ENCODE measurements at regions not wholly inside any gene's neighbourhood (a gene's known extent, or its start where the extent isn't known, plus 50 kb on each side); places are given as distances from the start of the nearest gene placed in this dataset.

GRCh38 chr6:156700440-156701057, 76.6 kb upstream of the ARID1B start:
- H3K4me2 ChIP-seq (ENCODE audit: control insufficient read depth, extremely low read depth, insufficient read depth, low read depth, low read length), result no peak overlapping the region
- dilution Hi-C loops (cut with MboI; ENCODE audit: extremely low pct_ligation_motif_present, low sequenced_read_pairs), result no loop called here
- TF ChIP-seq EZH2 (IDR thresholded peaks at IDR 0.05; ENCODE audit: low read length), result no peak
- TF ChIP-seq, protein P1, sequence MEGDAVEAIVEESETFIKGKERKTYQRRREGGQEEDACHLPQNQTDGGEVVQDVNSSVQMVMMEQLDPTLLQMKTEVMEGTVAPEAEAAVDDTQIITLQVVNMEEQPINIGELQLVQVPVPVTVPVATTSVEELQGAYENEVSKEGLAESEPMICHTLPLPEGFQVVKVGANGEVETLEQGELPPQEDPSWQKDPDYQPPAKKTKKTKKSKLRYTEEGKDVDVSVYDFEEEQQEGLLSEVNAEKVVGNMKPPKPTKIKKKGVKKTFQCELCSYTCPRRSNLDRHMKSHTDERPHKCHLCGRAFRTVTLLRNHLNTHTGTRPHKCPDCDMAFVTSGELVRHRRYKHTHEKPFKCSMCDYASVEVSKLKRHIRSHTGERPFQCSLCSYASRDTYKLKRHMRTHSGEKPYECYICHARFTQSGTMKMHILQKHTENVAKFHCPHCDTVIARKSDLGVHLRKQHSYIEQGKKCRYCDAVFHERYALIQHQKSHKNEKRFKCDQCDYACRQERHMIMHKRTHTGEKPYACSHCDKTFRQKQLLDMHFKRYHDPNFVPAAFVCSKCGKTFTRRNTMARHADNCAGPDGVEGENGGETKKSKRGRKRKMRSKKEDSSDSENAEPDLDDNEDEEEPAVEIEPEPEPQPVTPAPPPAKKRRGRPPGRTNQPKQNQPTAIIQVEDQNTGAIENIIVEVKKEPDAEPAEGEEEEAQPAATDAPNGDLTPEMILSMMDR (optimal IDR thresholded peaks at IDR 0.05 in 1 of 3, IDR thresholded peaks at IDR 0.05 in 1 of 3, conservative IDR thresholded peaks at IDR 0.05 in 1 of 3; ENCODE audit: extremely low read depth in 1 of 3, insufficient read depth in 2 of 3, low read length in 3 of 3), result no peak
- no peaks in the 10 kb centered on the region for H3K36me3 ChIP-seq (ENCODE audit: control insufficient read depth in 2 of 2, extremely low read depth in 1 of 2, insufficient read depth in 2 of 2, low read length in 2 of 2)
- no peak overlapping the region for H3K4me3 ChIP-seq (ENCODE audit: control insufficient read depth in 2 of 3, extremely low read depth in 1 of 3, insufficient read depth in 2 of 3, low read depth in 1 of 3, low read length in 3 of 3)
- H3K79me2 ChIP-seq (ENCODE audit: control insufficient read depth, insufficient read depth, low read length), result no peaks in the 10 kb centered on the region
- H4K20me1 ChIP-seq (ENCODE audit: control insufficient read depth, extremely low read depth, insufficient read depth, low read length), result no peaks in the 10 kb centered on the region
- no peaks in the 10 kb centered on the region for H3K9me3 ChIP-seq (ENCODE audit: control insufficient read depth, low read depth, low read length)
- no peak overlapping the region for H3K27ac ChIP-seq (ENCODE audit: control insufficient read depth, insufficient read depth, low read length)
- H3K27me3 ChIP-seq (ENCODE audit: control insufficient read depth, extremely low read depth, insufficient read depth, low read length), result no peaks in the 10 kb centered on the region
- peaks cover 11% of the 10 kb centered on the region for H3K4me1 ChIP-seq (ENCODE audit: control insufficient read depth, extremely low read depth, insufficient read depth, low read length)
- DNase-seq (ENCODE audit: low read depth, low spot score), result no peak
- no peak overlapping the region for H2AFZ ChIP-seq (ENCODE audit: control insufficient read depth, low read length)
- FAIRE-seq, result no peak
- H3K9ac ChIP-seq (ENCODE audit: control insufficient read depth, extremely low read depth, insufficient read depth, low read length), result no peak overlapping the region
- no peaks in the 10 kb centered on the region for H3K9me1 ChIP-seq (ENCODE audit: control insufficient read depth, extremely low read depth, insufficient read depth, low read length)

DNA sequence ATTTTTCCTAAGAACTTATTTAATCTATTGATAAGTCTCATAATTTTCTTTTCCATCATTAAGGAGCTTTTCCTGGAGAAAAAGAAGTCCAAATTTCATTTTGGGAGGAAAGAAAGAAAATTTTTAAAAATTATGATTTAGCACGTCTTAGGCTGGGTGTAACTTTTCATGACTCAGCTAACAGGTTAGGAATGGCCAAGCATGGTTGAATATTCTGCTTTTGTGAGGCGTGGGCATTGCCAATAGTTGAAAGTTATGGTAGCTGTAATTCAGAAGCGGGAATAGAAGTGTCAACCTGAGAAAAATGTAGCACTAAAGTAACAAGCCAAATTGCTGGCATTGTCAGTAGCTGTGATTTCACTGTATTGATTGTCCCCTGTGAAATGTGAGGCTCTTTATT, 77.2 kb upstream of the ARID1B start:
- Histone ChIP-seq H2AFZ (ENCODE audit: control insufficient read depth, low read length) (no peak overlapping the region), H3K36me3 (ENCODE audit: control insufficient read depth in 2 of 2, extremely low read depth in 1 of 2, insufficient read depth in 2 of 2, low read length in 2 of 2) (no peaks in the 10 kb centered on the region), H3K4me2 (ENCODE audit: control insufficient read depth, extremely low read depth, insufficient read depth, low read depth, low read length) (no peak overlapping the region), H3K4me1 (ENCODE audit: control insufficient read depth, extremely low read depth, insufficient read depth, low read length) (peaks cover 11% of the 10 kb centered on the region), H3K79me2 (ENCODE audit: control insufficient read depth, insufficient read depth, low read length) (no peaks in the 10 kb centered on the region), H4K20me1 (ENCODE audit: control insufficient read depth, extremely low read depth, insufficient read depth, low read length) (no peaks in the 10 kb centered on the region), H3K27me3 (ENCODE audit: control insufficient read depth, extremely low read depth, insufficient read depth, low read length) (no peaks in the 10 kb centered on the region), H3K9me1 (ENCODE audit: control insufficient read depth, extremely low read depth, insufficient read depth, low read length) (no peaks in the 10 kb centered on the region), H3K9me3 (ENCODE audit: control insufficient read depth, low read depth, low read length) (no peaks in the 10 kb centered on the region), H3K9ac (ENCODE audit: control insufficient read depth, extremely low read depth, insufficient read depth, low read length) (no peak overlapping the region), H3K4me3 (ENCODE audit: control insufficient read depth in 2 of 3, extremely low read depth in 1 of 3, insufficient read depth in 2 of 3, low read depth in 1 of 3, low read length in 3 of 3) (no peak overlapping the region), H3K27ac (ENCODE audit: control insufficient read depth, insufficient read depth, low read length) (no peak overlapping the region)
- DNase-seq (ENCODE audit: low read depth, low spot score), result no peak
- dilution Hi-C loops (cut with MboI; ENCODE audit: extremely low pct_ligation_motif_present, low sequenced_read_pairs), result no loop called here
- no peak for TF ChIP-seq EZH2 (IDR thresholded peaks at IDR 0.05; ENCODE audit: low read length)
- TF ChIP-seq, protein P1 (optimal IDR thresholded peaks at IDR 0.05 in 1 of 3, IDR thresholded peaks at IDR 0.05 in 1 of 3, conservative IDR thresholded peaks at IDR 0.05 in 1 of 3; ENCODE audit: extremely low read depth in 1 of 3, insufficient read depth in 2 of 3, low read length in 3 of 3), result no peak
- FAIRE-seq, result no peak

Data from keratinocyte (primary cell).